Tibial nerve (tissue), 4 donors: ENCODE measurements at regions not wholly inside any gene's neighbourhood (a gene's known extent, or its start where the extent isn't known, plus 50 kb on each side); places are given as distances from the start of the nearest gene placed in this dataset.

Experiments used
- DNase-seq, 2 donors: peaks; one replicate each; pipeline ENCODE4 v3.0.0-alpha.2; 2019; ENCODE audit warnings: low spot score in 2 of 2
- H3K27ac ChIP-seq, 4 donors: fragments of 200-600 bp; sonication (generic) in 3 of 4; one replicate each; pipeline ENCODE4 v1.5.1; 2017 to 2019; ENCODE audit warnings: mild to moderate bottlenecking in 1 of 4
- H3K27me3 ChIP-seq, 2 donors: fragments of 200-600 bp; sonication (generic) in 1 of 2; one replicate each; pipeline versions ENCODE4 v1.5.1 to v1.6.0; 2017 to 2019
- H3K36me3 ChIP-seq, 3 donors: fragments of 200-600 bp; sonication (generic); one replicate each; pipeline ENCODE4 v1.5.1; 2018 to 2019
- H3K4me1 ChIP-seq, 4 donors: fragments of 200-600 bp; sonication (generic) in 3 of 4; one replicate each; pipeline ENCODE4 v1.5.1; 2017 to 2019
- H3K4me3 ChIP-seq, 4 donors: fragments of 200-600 bp; sonication (generic) in 3 of 4; one replicate each; pipeline ENCODE4 v1.5.1; 2017 to 2019; ENCODE audit warnings: mild to moderate bottlenecking in 1 of 4, moderate library complexity in 1 of 4
- H3K9me3 ChIP-seq, 4 donors: fragments of 200-600 bp; sonication (generic) in 3 of 4; one replicate each; pipeline ENCODE4 v1.5.1; 2017 to 2019
- EP300 ChIP-seq, 2 donors: sonication (generic); formaldehyde crosslinking; IDR thresholded peaks; one replicate each; pipeline ENCODE4 v1.6.1; 2017; ENCODE audit warnings: antibody characterized with exemption in 2 of 2, mild to moderate bottlenecking in 1 of 2
- POLR2A ChIP-seq, 2 donors: fragments of 450-650 bp; IDR thresholded peaks; one replicate each; pipeline ENCODE4 v1.6.1; 2017; ENCODE audit warnings: antibody characterized with exemption in 2 of 2, mild to moderate bottlenecking in 2 of 2, moderate library complexity in 2 of 2
- WGBS, 2 donors: methylation state at CpG; one replicate each; pipeline ENCODE4 v1.1.5; 2018; 5-methylcytosine and 5-hydroxymethylcytosine counted together
- TF ChIP-seq, protein P1 (sequence below), 5 experiments: fragments of 200-600 bp in 3 of 5; fragments of 450-650 bp in 2 of 5; sonication (generic) in 3 of 5; IDR thresholded peaks; one replicate each; pipeline ENCODE4 v1.5.1; 2016 to 2019; ENCODE audit warnings: antibody characterized with exemption in 5 of 5, mild to moderate bottlenecking in 3 of 5, moderate library complexity in 2 of 5

DNA sequence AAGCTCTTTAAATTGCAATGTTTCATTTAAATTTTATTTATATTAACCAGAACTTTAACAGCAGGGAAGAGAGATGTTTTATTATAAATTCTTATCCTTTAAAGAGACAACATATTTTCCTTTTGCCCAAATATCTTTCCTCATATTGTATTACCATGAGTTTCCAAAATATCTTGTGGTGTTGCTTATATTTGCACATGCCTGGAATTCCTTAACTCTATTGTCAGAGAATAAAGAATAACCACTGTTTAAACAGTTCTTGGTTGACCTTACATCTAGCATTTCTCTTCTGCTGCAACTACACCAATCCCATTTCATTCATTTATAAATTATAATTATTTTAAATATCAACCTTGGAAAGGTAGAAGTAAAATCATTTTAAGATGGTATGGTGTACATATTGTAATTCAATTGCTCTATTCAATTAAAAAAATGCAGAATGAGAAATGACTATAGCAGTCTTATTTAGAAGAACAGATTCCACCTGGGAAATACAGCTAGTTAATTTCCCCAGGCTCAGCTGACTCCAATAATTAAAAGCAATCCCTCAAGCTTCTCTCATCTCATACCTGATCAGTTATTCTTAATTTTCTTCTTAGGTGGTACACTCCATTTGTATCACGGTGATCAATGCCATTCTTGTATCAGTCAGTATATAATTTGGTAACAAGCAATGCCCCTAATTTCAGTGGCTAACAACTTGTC, 923.3 kb downstream of the KCNA4 start:
- no peaks in the 10 kb centered on the region for H3K36me3 ChIP-seq
- WGBS, 2 donors = 85 to 91% methylated on average over 1 of the region's 1 CpG
- DNase-seq = no peak
- no peaks in the 10 kb centered on the region for H3K9me3 ChIP-seq
- TF ChIP-seq POLR2A (IDR thresholded peaks at IDR 0.05) (no peak), EP300 (IDR thresholded peaks at IDR 0.05) (no peak)
- TF ChIP-seq, protein P1, sequence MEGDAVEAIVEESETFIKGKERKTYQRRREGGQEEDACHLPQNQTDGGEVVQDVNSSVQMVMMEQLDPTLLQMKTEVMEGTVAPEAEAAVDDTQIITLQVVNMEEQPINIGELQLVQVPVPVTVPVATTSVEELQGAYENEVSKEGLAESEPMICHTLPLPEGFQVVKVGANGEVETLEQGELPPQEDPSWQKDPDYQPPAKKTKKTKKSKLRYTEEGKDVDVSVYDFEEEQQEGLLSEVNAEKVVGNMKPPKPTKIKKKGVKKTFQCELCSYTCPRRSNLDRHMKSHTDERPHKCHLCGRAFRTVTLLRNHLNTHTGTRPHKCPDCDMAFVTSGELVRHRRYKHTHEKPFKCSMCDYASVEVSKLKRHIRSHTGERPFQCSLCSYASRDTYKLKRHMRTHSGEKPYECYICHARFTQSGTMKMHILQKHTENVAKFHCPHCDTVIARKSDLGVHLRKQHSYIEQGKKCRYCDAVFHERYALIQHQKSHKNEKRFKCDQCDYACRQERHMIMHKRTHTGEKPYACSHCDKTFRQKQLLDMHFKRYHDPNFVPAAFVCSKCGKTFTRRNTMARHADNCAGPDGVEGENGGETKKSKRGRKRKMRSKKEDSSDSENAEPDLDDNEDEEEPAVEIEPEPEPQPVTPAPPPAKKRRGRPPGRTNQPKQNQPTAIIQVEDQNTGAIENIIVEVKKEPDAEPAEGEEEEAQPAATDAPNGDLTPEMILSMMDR (IDR thresholded peaks at IDR 0.05) = no peak
- no peaks in the 10 kb centered on the region for H3K4me1 ChIP-seq
- H3K27ac ChIP-seq = no peak overlapping the region
- H3K4me3 ChIP-seq = no peak overlapping the region
- H3K27me3 ChIP-seq = no peaks in the 10 kb centered on the region

DNA sequence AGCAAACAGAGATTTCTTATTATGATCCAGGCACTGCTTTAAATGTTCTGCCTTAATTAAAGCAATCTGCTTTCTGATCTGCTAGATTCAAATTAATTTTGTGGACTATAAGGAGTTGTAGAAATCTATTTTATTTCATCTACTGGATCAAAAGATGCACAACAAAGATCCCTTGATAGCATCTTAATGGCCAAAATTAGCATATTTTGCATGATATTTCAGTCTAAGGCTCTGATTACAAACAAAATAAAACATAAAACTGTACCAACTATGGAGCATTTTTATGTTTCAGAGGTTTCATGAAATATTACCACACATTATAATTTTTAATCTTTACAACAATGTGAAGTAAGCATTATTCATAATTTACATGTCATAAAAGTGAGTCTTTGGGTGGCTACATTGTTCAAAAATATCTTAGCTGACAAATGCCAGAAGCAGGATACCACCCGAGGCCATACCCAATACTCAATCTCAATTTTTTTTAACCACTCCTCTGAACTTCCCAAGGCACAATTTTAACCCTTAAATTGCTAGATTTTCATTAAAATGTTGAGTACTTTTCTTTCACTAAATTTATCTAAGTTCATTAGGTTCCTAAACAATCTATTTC, 929.5 kb downstream of the KCNA4 start:
- no peaks in the 10 kb centered on the region for H3K4me1 ChIP-seq
- peaks cover 0 to 6% (median 0%) of the 10 kb centered on the region in 4 donors for H3K9me3 ChIP-seq
- H3K27ac ChIP-seq = no peak overlapping the region
- H3K4me3 ChIP-seq = no peak overlapping the region
- no peak for TF ChIP-seq POLR2A (IDR thresholded peaks at IDR 0.05)
- TF ChIP-seq, protein P1 (IDR thresholded peaks at IDR 0.05) = no peak
- TF ChIP-seq EP300 (IDR thresholded peaks at IDR 0.05) = no peak
- 0 to 3% methylated on average over 1 of the region's 1 CpG for WGBS, 2 donors
- H3K36me3 ChIP-seq = no peaks in the 10 kb centered on the region
- no peaks in the 10 kb centered on the region for H3K27me3 ChIP-seq
- no peak for DNase-seq

DNA sequence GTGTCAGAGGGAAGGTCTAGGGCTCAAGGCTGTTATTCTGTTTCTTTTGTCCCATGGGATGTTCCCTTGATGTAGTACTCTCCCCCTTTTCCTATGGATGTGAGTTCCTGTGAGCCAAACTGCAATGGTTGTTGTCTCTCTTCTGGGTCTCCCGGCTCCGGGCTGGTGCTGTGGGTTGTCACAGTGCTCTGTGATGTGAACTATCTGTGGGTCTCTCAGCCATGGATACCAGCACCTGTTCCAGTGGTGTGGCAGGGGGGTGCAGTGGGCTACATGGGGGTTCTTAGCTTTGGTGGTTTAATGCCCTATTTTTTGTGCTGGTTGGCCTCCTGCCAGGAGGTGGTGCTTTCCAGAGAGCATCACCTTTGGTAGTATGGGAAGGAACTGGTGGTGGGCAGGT, 941.1 kb downstream of the KCNA4 start:
- H3K27ac ChIP-seq = no peak overlapping the region
- 88 to 96% methylated on average over 2 of the region's 2 CpGs for WGBS, 2 donors
- DNase-seq = no peak
- peaks cover 0 to 36% (median 0%) of the 10 kb centered on the region in 4 donors for H3K9me3 ChIP-seq
- no peaks in the 10 kb centered on the region for H3K27me3 ChIP-seq
- H3K4me1 ChIP-seq = no peaks in the 10 kb centered on the region
- no peaks in the 10 kb centered on the region for H3K36me3 ChIP-seq
- H3K4me3 ChIP-seq = no peak overlapping the region
- TF ChIP-seq, protein P1 (IDR thresholded peaks at IDR 0.05) = no peak
- TF ChIP-seq POLR2A (IDR thresholded peaks at IDR 0.05) (no peak), EP300 (IDR thresholded peaks at IDR 0.05) (no peak)

DNA sequence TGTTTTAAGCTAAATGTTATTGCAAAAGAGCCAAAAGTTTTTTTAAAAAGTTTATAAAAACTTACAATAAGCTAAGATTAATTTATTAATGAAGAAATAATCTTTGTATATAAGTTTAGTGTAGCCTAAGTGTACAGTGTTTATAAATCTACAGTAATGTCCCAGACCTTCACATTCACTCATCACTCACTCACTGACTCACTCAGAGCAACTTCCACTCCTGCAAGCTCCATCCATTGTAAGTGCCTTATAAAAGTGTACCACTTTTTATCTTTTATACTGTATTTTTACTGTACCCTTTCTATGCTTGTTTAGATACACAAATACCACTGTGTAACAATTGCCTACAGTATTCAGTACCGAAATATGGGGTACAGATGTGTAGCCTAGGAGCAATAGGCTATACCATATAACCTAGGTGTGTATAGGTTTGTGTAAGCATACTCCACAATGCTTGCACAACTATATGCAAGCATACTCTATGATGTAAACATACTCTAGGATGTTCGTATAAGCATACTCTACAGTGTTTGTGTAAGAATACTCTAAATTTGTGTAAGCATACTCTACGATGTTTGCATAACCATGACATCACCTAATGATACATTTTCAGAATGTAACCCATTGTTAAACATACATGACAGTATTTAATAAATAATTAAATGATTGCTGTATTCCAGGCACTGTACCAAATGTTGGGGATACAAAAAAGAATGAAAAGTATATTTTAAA, 953.0 kb downstream of the KCNA4 start:
- no peaks in the 10 kb centered on the region for H3K4me1 ChIP-seq

More for the DNA sequence above, 953.0 kb downstream of the KCNA4 start:
- Histone ChIP-seq H3K27me3 (no peaks in the 10 kb centered on the region), H3K4me3 (no peak overlapping the region), H3K9me3 (no peaks in the 10 kb centered on the region), H3K36me3 (no peaks in the 10 kb centered on the region), H3K27ac (no peak overlapping the region)
- WGBS, 2 donors = 74 to 75% methylated on average over 3 of the region's 3 CpGs
- DNase-seq = no peak
- TF ChIP-seq EP300 (IDR thresholded peaks at IDR 0.05) = no peak
- no peak for TF ChIP-seq POLR2A (IDR thresholded peaks at IDR 0.05)
- TF ChIP-seq, protein P1 (IDR thresholded peaks at IDR 0.05) = no peak
